Heart right ventricle (tissue), 16 donors: ENCODE measurements at regions not wholly inside any gene's neighbourhood (a gene's known extent, or its start where the extent isn't known, plus 50 kb on each side); places are given as distances from the start of the nearest gene placed in this dataset.

Source experiments
- ATAC-seq, 8 donors: fragments of 200-7000 bp; cut with Tn5 transposase; one replicate each; pipeline ENCODE4 v1.9.1; 2020; ENCODE audit warnings: mild to moderate bottlenecking in 8 of 8, moderate library complexity in 8 of 8, moderate number of reproducible peaks in 1 of 8
- DNase-seq, 2 donors: peaks; one replicate each; pipeline ENCODE4 v3.0.0-alpha.2; 2020
- H3K27ac ChIP-seq, 10 donors: fragments of 200-600 bp; sonication (generic) in 2 of 10; one replicate each; pipeline versions ENCODE4 v1.5.0 to v1.8.0; 2020 to 2022; ENCODE audit warnings: mild to moderate bottlenecking in 3 of 10
- H3K27me3 ChIP-seq, 7 donors: fragments of 200-600 bp; one replicate each; pipeline ENCODE4 v1.8.0; 2021 to 2022; ENCODE audit warnings: mild to moderate bottlenecking in 2 of 7
- H3K36me3 ChIP-seq, 9 donors: fragments of 200-600 bp; sonication (generic) in 1 of 9; one replicate each; pipeline versions ENCODE4 v1.5.0 to v1.8.0; 2020 to 2022; ENCODE audit warnings: mild to moderate bottlenecking in 2 of 9
- H3K4me1 ChIP-seq, 9 donors: fragments of 200-600 bp; sonication (generic) in 1 of 9; one replicate each; pipeline versions ENCODE4 v1.5.0 to v1.8.0; 2020 to 2022; ENCODE audit warnings: mild to moderate bottlenecking in 4 of 9
- H3K4me3 ChIP-seq, 10 donors: fragments of 200-600 bp; sonication (generic) in 2 of 10; one replicate each; pipeline versions ENCODE4 v1.5.0 to v1.8.0; 2020 to 2022; ENCODE audit warnings: mild to moderate bottlenecking in 7 of 10, moderate library complexity in 2 of 10
- H3K9me3 ChIP-seq, 11 donors: fragments of 200-600 bp in 10 of 11; sonication (generic) in 2 of 11; one replicate each; pipeline versions ENCODE4 v1.5.0 to v1.8.0; 2013 to 2022; ENCODE audit warnings: mild to moderate bottlenecking in 2 of 11, control low read depth in 1 of 11, moderate library complexity in 1 of 11
- CTCF ChIP-seq, 9 donors: fragments of 200-600 bp; sonication (generic) in 2 of 9; IDR thresholded peaks; one replicate each; pipeline versions ENCODE4 v1.5.0 to v1.8.0; 2021 to 2022; ENCODE audit warnings: antibody characterized with exemption in 9 of 9, mild to moderate bottlenecking in 5 of 9, moderate library complexity in 1 of 9
- WGBS, 2 donors: extraction: QIAGEN DNeasy Blood & Tissue Kit; methylation state at CpG; one replicate each; pipeline ENCODE4 v1.1.7; 2013; ENCODE audit warnings: inconsistent platforms in 1 of 2; 5-methylcytosine and 5-hydroxymethylcytosine counted together
- intact Hi-C, 10 donors: fragments of 100-400 bp; cut with DNase I; formaldehyde crosslinking; loops; one replicate each; pipeline versions ENCODE4 v1.11.1 to v1.14.2; 2022
- donor health status: Arrhythmogenic right ventricular cardiomyopathy.
- donor health status: ischemic (EF 13 %, LVEDD 7.1; RV severe dilation, severe dysfunction).
- donor health status: healthy with polysubstance abuse.
- donor health status: DM: no; HTN: yes; CAD: no.
- donor health status: DM: no; HTN: no; CAD: no.
- donor health status: ischemic (EF 25% LVEDD 6.9; RV normal size, moderate dysfunction).
- donor health status: ischemic (EF 25% LVEDD 5.7; RV mildly dilated, moderate dysfunction).
- donor health status: healthy.
- donor health status: DM: yes; HTN: yes; CAD: no.
- donor health status: Ischemic cardiomyopathy.
- donor health status: ischemic (EF 35%, LVEDD 5.7; RV mildly dilated, moderate dysfunction).
- donor health status: nonischemic (EF 11% LVEDD 7.7; RV severe dilation, severe dysfunction).
- donor health status: DM: yes; HTN: yes; CAD: no.
- donor health status: PGD.
- donor health status: ischemic (EF 29% LVEDD 5.4; RV normal size, mild dysfunction).
- donor health status: nonischemic (EF 23%, LVEDD 6.1; RV moderate dilation, normal function).

- ATAC-seq = no peak
- no peaks in the 10 kb centered on the region for H3K4me1 ChIP-seq
- intact Hi-C loops = loop anchor here in 1 of 10 donors (10.0 kb wide), 1 partner anchor 361 kb away; no protein-coding TSS in a partner anchor
Observed at GRCh38 chr2:17303521-17303920, 214.7 kb downstream of the RAD51AP2 start.

GRCh38 chr2:17303054-17303453, 215.2 kb downstream of the RAD51AP2 start:
- intact Hi-C loops = loop anchor here in 1 of 10 donors (10.0 kb wide), 1 partner anchor 362 kb away; no protein-coding TSS in a partner anchor
- H3K4me1 ChIP-seq = no peaks in the 10 kb centered on the region
- TF ChIP-seq CTCF (IDR thresholded peaks at IDR 0.05) = no peak
- WGBS, 2 donors = 82 to 88% methylated on average over 4 of the region's 4 CpGs
- no peaks in the 10 kb centered on the region for H3K27me3 ChIP-seq
- H3K27ac ChIP-seq = no peak overlapping the region
- DNase-seq (no peak), ATAC-seq (no peak)
- H3K9me3 ChIP-seq = no peaks in the 10 kb centered on the region
- H3K36me3 ChIP-seq = no peaks in the 10 kb centered on the region
- H3K4me3 ChIP-seq = no peak overlapping the region

More at GRCh38 chr2:17303521-17303920, 214.7 kb downstream of the RAD51AP2 start:
- H3K27me3 ChIP-seq = no peaks in the 10 kb centered on the region
- H3K27ac ChIP-seq = no peak overlapping the region
- H3K9me3 ChIP-seq = no peaks in the 10 kb centered on the region
- DNase-seq = no peak
- 43 to 54% methylated on average over 2 of the region's 2 CpGs for WGBS, 2 donors
- no peak for TF ChIP-seq CTCF (IDR thresholded peaks at IDR 0.05)
- no peaks in the 10 kb centered on the region for H3K36me3 ChIP-seq
- no peak overlapping the region for H3K4me3 ChIP-seq

- DNase-seq = no peak
- intact Hi-C loops = loop anchor here in 1 of 10 donors (10.0 kb wide), 1 partner anchor 363 kb away; no protein-coding TSS in a partner anchor
- Histone ChIP-seq H3K27ac (no peak overlapping the region), H3K4me1 (no peaks in the 10 kb centered on the region), H3K36me3 (no peaks in the 10 kb centered on the region), H3K4me3 (no peak overlapping the region), H3K9me3 (no peaks in the 10 kb centered on the region), H3K27me3 (no peaks in the 10 kb centered on the region)
- 0 to 2% methylated on average over 1 of the region's 1 CpG for WGBS, 2 donors
- ATAC-seq = no peak
- TF ChIP-seq CTCF (IDR thresholded peaks at IDR 0.05) = no peak
Observed at GRCh38 chr2:17302281-17302680, 216.0 kb downstream of the RAD51AP2 start.

GRCh38 chr2:17301437-17301836, 216.8 kb downstream of the RAD51AP2 start:
- Histone ChIP-seq H3K4me3 (no peak overlapping the region), H3K27me3 (no peaks in the 10 kb centered on the region), H3K27ac (no peak overlapping the region), H3K36me3 (no peaks in the 10 kb centered on the region), H3K4me1 (no peaks in the 10 kb centered on the region), H3K9me3 (no peaks in the 10 kb centered on the region)
- no peak for DNase-seq
- WGBS, 2 donors = 79 to 83% methylated on average over 2 of the region's 2 CpGs
- no peak for ATAC-seq
- TF ChIP-seq CTCF (IDR thresholded peaks at IDR 0.05) = no peak
- intact Hi-C loops = loop anchor here in 1 of 10 donors (10.0 kb wide), 1 partner anchor 363 kb away; no protein-coding TSS in a partner anchor
